ENCODE measurements at regions not wholly inside any gene's neighbourhood (a gene's known extent, or its start where the extent isn't known, plus 50 kb on each side); places are given as distances from the start of the nearest gene placed in this dataset.

- no peak for TF ChIP-seq EZH2 (IDR thresholded peaks at IDR 0.05; ENCODE audit: borderline replicate concordance, low read depth, low read length, severe bottlenecking)
- peak; percentile 72 for TF ChIP-seq POLR2AphosphoS5 (IDR thresholded peaks at IDR 0.05; ENCODE audit: insufficient read depth, low read depth, low read length)
- TF ChIP-seq CTCF (IDR thresholded peaks at IDR 0.05; ENCODE audit: extremely low read depth in 1 of 2, insufficient read depth in 1 of 2, low read depth in 1 of 2, low read length in 2 of 2) = no peak
Measured at GRCh38 chr2:128395640-128396499, 77.2 kb upstream of the HS6ST1 start.
